ENCODE measurements at regions not wholly inside any gene's neighbourhood (a gene's known extent, or its start where the extent isn't known, plus 50 kb on each side); places are given as distances from the start of the nearest gene placed in this dataset.
"Not testable (repeated sequence)": the region's sequence is repeated elsewhere in the genome, so short reads cannot be mapped to it uniquely, and the experiment has no call there.

GRCh38 chr6:78744144-78744543, 123.2 kb upstream of the IRAK1BP1 start:
- no peaks in the 10 kb centered on the region for H3K27me3 ChIP-seq
- DNase-seq = no peak
- intact Hi-C loops (cut with DNase I; ENCODE audit: low total_unique reads) = no loop called here
- no peaks in the 10 kb centered on the region for H3K36me3 ChIP-seq
- H3K4me3 ChIP-seq = no peak overlapping the region
- H3K27ac ChIP-seq = no peak overlapping the region
- H3K9me3 ChIP-seq = peaks cover 0 to 38% (median 23%) of the 10 kb centered on the region in 4 donors
- no peak for TF ChIP-seq CTCF (IDR thresholded peaks at IDR 0.05)
- no peak for TF ChIP-seq POLR2A (IDR thresholded peaks at IDR 0.05)
- TF ChIP-seq POLR2AphosphoS5 (IDR thresholded peaks at IDR 0.05) = no peak
- TF ChIP-seq EP300 (IDR thresholded peaks at IDR 0.05) = no peak
- H3K4me1 ChIP-seq = no peaks in the 10 kb centered on the region

GRCh38 chr6:78746457-78746856, 120.9 kb upstream of the IRAK1BP1 start:
- 83 to 92% (median 87%) methylated on average over 2 of the region's 2 CpGs for WGBS, 5 donors
- peaks cover 0 to 38% (median 23%) of the 10 kb centered on the region in 4 donors for H3K9me3 ChIP-seq
- no peak overlapping the region for H3K4me3 ChIP-seq
- DNase-seq = no peak
- TF ChIP-seq CTCF (IDR thresholded peaks at IDR 0.05) = no peak
- TF ChIP-seq EP300 (IDR thresholded peaks at IDR 0.05) = no peak
- TF ChIP-seq POLR2AphosphoS5 (IDR thresholded peaks at IDR 0.05) = no peak
- no peak for TF ChIP-seq POLR2A (IDR thresholded peaks at IDR 0.05)
- intact Hi-C loops (cut with DNase I; ENCODE audit: low total_unique reads) = no loop called here
- no peak overlapping the region for H3K27ac ChIP-seq
- H3K36me3 ChIP-seq = no peaks in the 10 kb centered on the region
- H3K27me3 ChIP-seq = no peaks in the 10 kb centered on the region
- no peaks in the 10 kb centered on the region for H3K4me1 ChIP-seq

- Histone ChIP-seq H3K4me3 (no peak overlapping the region), H3K4me1 (no peaks in the 10 kb centered on the region), H3K36me3 (no peaks in the 10 kb centered on the region), H3K27ac (no peak overlapping the region), H3K27me3 (no peaks in the 10 kb centered on the region), H3K9me3 (peaks cover 0 to 21% (median 15%) of the 10 kb centered on the region in 4 donors)
- no peak for DNase-seq
- no peak for TF ChIP-seq EP300 (IDR thresholded peaks at IDR 0.05)
- TF ChIP-seq POLR2A (IDR thresholded peaks at IDR 0.05) = no peak
- TF ChIP-seq POLR2AphosphoS5 (IDR thresholded peaks at IDR 0.05) = no peak
- no peak for TF ChIP-seq CTCF (IDR thresholded peaks at IDR 0.05)
- intact Hi-C loops (cut with DNase I; ENCODE audit: low total_unique reads) = no loop called here
Observed at GRCh38 chr6:78749326-78749725, 118.0 kb upstream of the IRAK1BP1 start.

- 74 to 86% (median 81%) methylated on average over 7 to 13 of the region's 13 CpGs for WGBS, 5 donors
- H3K4me3 ChIP-seq; H3K27ac ChIP-seq; DNase-seq; H3K9me3 ChIP-seq; intact Hi-C loops (cut with DNase I; ENCODE audit: low total_unique reads); H3K36me3 ChIP-seq; H3K27me3 ChIP-seq; H3K4me1 ChIP-seq: not testable (repeated sequence)
Observed at GRCh38 chr6:78758297-78758798, 109.0 kb upstream of the IRAK1BP1 start.

GRCh38 chr6:78768271-78768670, 99.1 kb upstream of the IRAK1BP1 start:
- no peak for DNase-seq
- intact Hi-C loops (cut with DNase I; ENCODE audit: low total_unique reads) = no loop called here
- H3K4me1 ChIP-seq = no peaks in the 10 kb centered on the region
- no peaks in the 10 kb centered on the region for H3K36me3 ChIP-seq
- H3K27ac ChIP-seq = no peak overlapping the region
- peaks cover 0 to 9% (median 0%) of the 10 kb centered on the region in 4 donors for H3K9me3 ChIP-seq
- TF ChIP-seq POLR2AphosphoS5 (IDR thresholded peaks at IDR 0.05) (no peak), POLR2A (IDR thresholded peaks at IDR 0.05) (no peak), CTCF (IDR thresholded peaks at IDR 0.05) (no peak), EP300 (IDR thresholded peaks at IDR 0.05) (no peak)
- no peak overlapping the region for H3K4me3 ChIP-seq
- H3K27me3 ChIP-seq = no peaks in the 10 kb centered on the region
